ENCODE measurements at regions not wholly inside any gene's neighbourhood (a gene's known extent, or its start where the extent isn't known, plus 50 kb on each side); places are given as distances from the start of the nearest gene placed in this dataset.
"Not testable (repeated sequence)": the region's sequence is repeated elsewhere in the genome, so short reads cannot be mapped to it uniquely, and the experiment has no call there.

- no peak for DNase-seq
Measured at GRCh38 chr3:194955546-194955945, 269.9 kb downstream of the FAM43A start.

- no peak for DNase-seq
Measured at GRCh38 chr3:194955979-194956696, 270.5 kb downstream of the FAM43A start.

GRCh38 chr3:194956697-194957396 is 271.2 kb downstream of the FAM43A start:
- no peak for DNase-seq

GRCh38 chr3:194957743-194958240 is 272.1 kb downstream of the FAM43A start:
- DNase-seq: no peak

GRCh38 chr3:194959217-194959616 is 273.5 kb downstream of the FAM43A start:
- DNase-seq: no peak

- DNase-seq: not testable (repeated sequence)
Measured at GRCh38 chr3:194959666-194960065, 274.0 kb downstream of the FAM43A start.

GRCh38 chr3:194960446-194961032 is 274.9 kb downstream of the FAM43A start:
- no peak for DNase-seq

- DNase-seq: no peak
Measured at GRCh38 chr3:194961149-194961548, 275.5 kb downstream of the FAM43A start.

GRCh38 chr3:194961571-194961970 is 275.9 kb downstream of the FAM43A start:
- no peak for DNase-seq

- no peak for DNase-seq
Measured at GRCh38 chr3:194962056-194962455, 276.4 kb downstream of the FAM43A start.

GRCh38 chr3:194964809-194965208 is 279.1 kb downstream of the FAM43A start:
- DNase-seq: no peak

- no peak for DNase-seq
Measured at GRCh38 chr3:194967151-194968117, 281.8 kb downstream of the FAM43A start.

GRCh38 chr3:194970066-194970465 is 284.4 kb downstream of the FAM43A start:
- no peak for DNase-seq

- DNase-seq: no peak
Measured at GRCh38 chr3:194971009-194971408, 285.3 kb downstream of the FAM43A start.

- DNase-seq: no peak
Measured at GRCh38 chr3:194971965-194972364, 286.3 kb downstream of the FAM43A start.

- no peak for DNase-seq
Measured at GRCh38 chr3:194972641-194973040, 287.0 kb downstream of the FAM43A start.

GRCh38 chr3:194973366-194974000 is 287.8 kb downstream of the FAM43A start:
- no peak for DNase-seq

GRCh38 chr3:194974468-194975135 is 288.9 kb downstream of the FAM43A start:
- no peak for DNase-seq

- no peak for DNase-seq
Measured at GRCh38 chr3:194976049-194976451, 290.4 kb downstream of the FAM43A start.

- no peak for DNase-seq
Measured at GRCh38 chr3:194976874-194977273, 291.2 kb downstream of the FAM43A start.

GRCh38 chr3:194977356-194977755 is 291.7 kb downstream of the FAM43A start:
- DNase-seq: no peak

GRCh38 chr3:194979173-194979572 is 291.8 kb downstream of the XXYLT1 start:
- DNase-seq: no peak

All from NCI-H2227 treated with DMSO at 0.1 percent for 48 hours (cell line).